Hepatocyte (in vitro differentiated cells): ENCODE measurements at regions not wholly inside any gene's neighbourhood (a gene's known extent, or its start where the extent isn't known, plus 50 kb on each side); places are given as distances from the start of the nearest gene placed in this dataset.

Source experiments
- DNase-seq: peaks from one replicate; pipeline ENCODE4 v3.0.0-alpha.2; 2016; ENCODE audit warnings: low spot score
- H2AFZ ChIP-seq: fragments of 200-600 bp; sonication (generic); 2 replicates; pipeline ENCODE4 v1.6.0; 2016; ENCODE audit warnings: antibody characterized with exemption, mild to moderate bottlenecking
- H3K27ac ChIP-seq: fragments of 200-600 bp; sonication (generic); 2 replicates; pipeline ENCODE4 v1.5.1; 2016; ENCODE audit warnings: mild to moderate bottlenecking
- H3K27me3 ChIP-seq: fragments of 200-600 bp; sonication (generic); 2 replicates; pipeline ENCODE4 v1.6.1; 2016
- H3K36me3 ChIP-seq: fragments of 200-600 bp; sonication (generic); replicated peaks from 2 replicates; pipeline ENCODE4 v1.5.1; 2016; ENCODE audit warnings: low read depth; ENCODE audit not compliant: insufficient read depth
- H3K4me1 ChIP-seq: fragments of 200-600 bp; sonication (generic); 2 replicates; pipeline ENCODE4 v1.5.1; 2016; ENCODE audit warnings: mild to moderate bottlenecking, moderate library complexity; ENCODE audit not compliant: insufficient read depth
- H3K4me2 ChIP-seq: fragments of 200-600 bp; sonication (generic); 2 replicates; pipeline ENCODE4 v1.6.0; 2016
- H3K4me3 ChIP-seq: fragments of 200-600 bp; sonication (generic); 2 replicates; pipeline ENCODE4 v1.5.1; 2016; ENCODE audit warnings: mild to moderate bottlenecking
- H3K79me2 ChIP-seq: fragments of 200-600 bp; sonication (generic); 2 replicates; pipeline ENCODE4 v1.6.0; 2017; ENCODE audit warnings: mild to moderate bottlenecking
- H3K9me2 ChIP-seq: fragments of 200-600 bp; sonication (generic); replicated peaks from 2 replicates; pipeline ENCODE4 v1.6.0; 2017; ENCODE audit warnings: mild to moderate bottlenecking; ENCODE audit not compliant: insufficient read depth
- H3K9me3 ChIP-seq: fragments of 200-600 bp; sonication (generic); 2 replicates; pipeline ENCODE4 v1.5.1; 2016; ENCODE audit warnings: low read depth, mild to moderate bottlenecking
- H4K20me1 ChIP-seq: fragments of 200-600 bp; sonication (generic); 2 replicates; pipeline ENCODE4 v1.6.0; 2016; ENCODE audit warnings: mild to moderate bottlenecking; ENCODE audit not compliant: insufficient read depth, poor library complexity, severe bottlenecking
- EZH2 ChIP-seq: fragments of 200-600 bp; sonication (generic); IDR thresholded peaks from 2 replicates; pipeline ENCODE4 v1.6.1; 2016; ENCODE audit warnings: antibody characterized with exemption, mild to moderate bottlenecking, borderline replicate concordance
- EZH2phosphoT487 ChIP-seq: fragments of 200-600 bp; sonication (generic); IDR thresholded peaks from one replicate; pipeline ENCODE4 v1.6.1; 2018; ENCODE audit warnings: antibody characterized with exemption, mild to moderate bottlenecking, low read depth, moderate library complexity; ENCODE audit not compliant: unreplicated experiment, severe bottlenecking
- WGBS: methylation state at CpG from one replicate; pipeline ENCODE4 v1.1.6; 2016; ENCODE audit warnings: low lambda C conversion rate; ENCODE audit errors: missing lambda C conversion rate; 5-methylcytosine and 5-hydroxymethylcytosine counted together
- TF ChIP-seq, protein P1 (sequence below): fragments of 200-600 bp; sonication (generic); IDR thresholded peaks from 2 replicates; pipeline ENCODE4 v1.5.1; 2016; ENCODE audit warnings: antibody characterized with exemption, mild to moderate bottlenecking; ENCODE audit not compliant: poor library complexity

DNA sequence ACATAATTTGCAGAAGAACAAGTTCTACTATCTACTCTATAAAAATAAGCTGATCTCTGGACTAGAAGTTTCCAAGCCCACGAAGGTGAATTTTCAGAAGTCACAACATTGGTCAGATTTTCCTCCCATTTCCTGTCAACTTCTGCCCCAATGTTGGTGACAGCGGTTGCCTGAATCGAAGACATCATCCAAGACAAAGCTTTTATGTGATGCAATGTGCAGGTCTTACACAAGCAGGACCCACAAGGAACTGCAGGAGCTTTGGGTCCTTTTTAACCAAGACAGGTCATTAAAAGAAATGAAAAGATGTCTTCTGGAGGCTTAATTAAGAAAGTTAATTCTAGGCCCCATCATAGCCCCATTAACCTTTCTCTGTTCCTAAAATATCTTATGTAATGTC lies 125.6 kb upstream of the BLID start:
- Histone ChIP-seq H3K4me1 (no peaks in the 10 kb centered on the region), H3K27me3 (no peaks in the 10 kb centered on the region), H3K4me2 (no peak overlapping the region), H3K79me2 (no peaks in the 10 kb centered on the region), H4K20me1 (no peaks in the 10 kb centered on the region), H3K4me3 (no peak overlapping the region), H3K36me3 (no peaks in the 10 kb centered on the region), H3K9me2 (no peaks in the 10 kb centered on the region), H3K9me3 (no peaks in the 10 kb centered on the region), H3K27ac (no peak overlapping the region), H2AFZ (no peak overlapping the region)
- 94% methylated on average over 3 of the region's 3 CpGs for WGBS
- no peak for DNase-seq
- TF ChIP-seq, protein P1, sequence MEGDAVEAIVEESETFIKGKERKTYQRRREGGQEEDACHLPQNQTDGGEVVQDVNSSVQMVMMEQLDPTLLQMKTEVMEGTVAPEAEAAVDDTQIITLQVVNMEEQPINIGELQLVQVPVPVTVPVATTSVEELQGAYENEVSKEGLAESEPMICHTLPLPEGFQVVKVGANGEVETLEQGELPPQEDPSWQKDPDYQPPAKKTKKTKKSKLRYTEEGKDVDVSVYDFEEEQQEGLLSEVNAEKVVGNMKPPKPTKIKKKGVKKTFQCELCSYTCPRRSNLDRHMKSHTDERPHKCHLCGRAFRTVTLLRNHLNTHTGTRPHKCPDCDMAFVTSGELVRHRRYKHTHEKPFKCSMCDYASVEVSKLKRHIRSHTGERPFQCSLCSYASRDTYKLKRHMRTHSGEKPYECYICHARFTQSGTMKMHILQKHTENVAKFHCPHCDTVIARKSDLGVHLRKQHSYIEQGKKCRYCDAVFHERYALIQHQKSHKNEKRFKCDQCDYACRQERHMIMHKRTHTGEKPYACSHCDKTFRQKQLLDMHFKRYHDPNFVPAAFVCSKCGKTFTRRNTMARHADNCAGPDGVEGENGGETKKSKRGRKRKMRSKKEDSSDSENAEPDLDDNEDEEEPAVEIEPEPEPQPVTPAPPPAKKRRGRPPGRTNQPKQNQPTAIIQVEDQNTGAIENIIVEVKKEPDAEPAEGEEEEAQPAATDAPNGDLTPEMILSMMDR, result no peak

DNA sequence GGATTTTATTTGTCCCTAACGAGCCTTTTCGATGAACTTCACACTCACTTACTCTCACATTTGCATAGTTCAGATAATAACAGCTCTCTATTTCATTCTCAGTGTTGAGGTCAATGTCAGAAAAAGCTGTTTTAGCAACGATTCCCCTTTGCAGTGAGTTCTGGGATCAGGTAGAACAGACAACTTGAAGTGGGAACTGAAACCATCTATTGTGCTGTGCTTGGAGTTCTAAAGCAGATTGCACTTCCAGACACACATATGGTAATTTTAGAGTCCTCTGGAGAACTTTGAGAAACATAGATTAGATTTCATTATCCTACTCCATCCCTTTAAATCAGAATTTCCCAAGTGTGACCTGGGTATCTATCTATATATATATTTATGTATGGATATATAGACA lies 124.6 kb upstream of the BLID start:
- Histone ChIP-seq H3K79me2 (no peaks in the 10 kb centered on the region), H3K4me3 (no peak overlapping the region), H3K9me2 (no peaks in the 10 kb centered on the region), H2AFZ (no peak overlapping the region), H3K4me1 (no peaks in the 10 kb centered on the region), H3K4me2 (no peak overlapping the region), H3K27ac (no peak overlapping the region), H3K27me3 (no peaks in the 10 kb centered on the region), H3K9me3 (no peaks in the 10 kb centered on the region), H4K20me1 (no peaks in the 10 kb centered on the region), H3K36me3 (no peaks in the 10 kb centered on the region)
- no peak for DNase-seq
- 81% methylated on average over 3 of the region's 3 CpGs for WGBS
- TF ChIP-seq EZH2, result no peak
- TF ChIP-seq EZH2phosphoT487, result no peak
- TF ChIP-seq, protein P1, result no peak

DNA sequence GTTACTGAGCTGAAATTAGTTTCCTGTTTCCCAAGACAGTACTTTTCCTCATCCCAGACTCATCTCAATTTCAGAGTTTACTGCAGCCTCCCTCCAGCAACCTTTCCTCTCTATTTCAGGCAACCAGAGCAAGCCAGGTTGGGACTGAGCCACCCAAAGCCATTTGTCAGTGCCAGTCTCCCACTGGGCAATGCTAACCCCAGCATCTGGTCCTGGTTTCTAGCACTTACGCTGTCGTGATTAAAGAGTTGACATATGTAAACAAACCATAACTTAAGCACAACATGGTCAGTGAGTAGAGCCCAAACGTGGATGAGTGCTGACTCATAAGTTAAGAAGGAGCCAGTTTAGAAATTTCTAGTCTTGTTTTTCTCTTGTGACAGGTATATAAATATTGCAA lies 119.6 kb upstream of the BLID start:
- WGBS, result 13% methylated on average over 3 of the region's 3 CpGs
- Histone ChIP-seq H3K9me3 (no peaks in the 10 kb centered on the region), H3K4me1 (no peaks in the 10 kb centered on the region), H3K36me3 (no peaks in the 10 kb centered on the region), H3K4me3 (no peak overlapping the region), H3K9me2 (no peaks in the 10 kb centered on the region), H4K20me1 (no peaks in the 10 kb centered on the region), H3K4me2 (peak overlapping the region; percentile 2), H2AFZ (no peak overlapping the region), H3K27me3 (no peaks in the 10 kb centered on the region), H3K79me2 (no peaks in the 10 kb centered on the region), H3K27ac (peak overlapping the region; percentile 39)
- peak; percentile 62 for DNase-seq
- no peak for TF ChIP-seq EZH2phosphoT487

DNA sequence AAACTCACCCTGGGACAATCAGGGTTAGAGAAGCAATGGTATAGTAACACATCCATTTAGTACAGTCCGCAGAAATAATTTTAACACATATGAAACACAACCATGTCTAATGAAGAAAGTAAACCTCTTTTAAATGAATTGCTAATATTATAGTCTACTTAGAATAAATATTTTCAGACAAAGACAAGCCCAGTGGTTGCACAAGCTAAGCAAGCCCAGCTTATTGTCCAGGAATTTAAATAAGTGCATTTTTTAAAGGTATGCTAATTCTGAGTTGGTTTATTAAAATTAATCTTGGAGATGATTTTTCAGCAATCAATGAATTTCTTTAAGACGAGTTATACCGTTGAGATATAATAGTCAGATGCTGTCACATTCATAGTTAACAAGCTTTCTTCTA lies 118.8 kb upstream of the BLID start:
- Histone ChIP-seq H3K4me1 (no peaks in the 10 kb centered on the region), H3K79me2 (no peaks in the 10 kb centered on the region), H4K20me1 (no peaks in the 10 kb centered on the region), H3K4me3 (no peak overlapping the region), H3K27me3 (no peaks in the 10 kb centered on the region), H3K4me2 (no peak overlapping the region), H3K27ac (peak overlapping the region; percentile 39), H3K9me3 (no peaks in the 10 kb centered on the region), H3K36me3 (no peaks in the 10 kb centered on the region), H2AFZ (no peak overlapping the region), H3K9me2 (no peaks in the 10 kb centered on the region)
- no peak for DNase-seq
- WGBS, result 94% methylated on average over 3 of the region's 3 CpGs
- TF ChIP-seq, protein P1, result no peak
- no peak for TF ChIP-seq EZH2phosphoT487
- TF ChIP-seq EZH2, result no peak
